Tibial artery (tissue), 4 donors: ENCODE measurements at regions not wholly inside any gene's neighbourhood (a gene's known extent, or its start where the extent isn't known, plus 50 kb on each side); places are given as distances from the start of the nearest gene placed in this dataset.

ENCODE experiments used
- DNase-seq, 2 donors: peaks; one replicate each; pipeline ENCODE4 v3.0.0-alpha.2; 2019
- H3K27ac ChIP-seq, 2 donors: fragments of 200-600 bp; sonication (generic) in 1 of 2; 1 replicate in 1 of 2; 2 replicates in 1 of 2; pipeline ENCODE4 v1.5.1; 2018 to 2019; ENCODE audit warnings: mild to moderate bottlenecking in 1 of 2
- H3K27me3 ChIP-seq, 2 donors: fragments of 200-600 bp; sonication (generic) in 1 of 2; one replicate each; pipeline versions ENCODE4 v1.5.1 to v1.6.0; 2016 to 2019
- H3K36me3 ChIP-seq, 3 donors: fragments of 200-600 bp; sonication (generic) in 2 of 3; one replicate each; pipeline ENCODE4 v1.5.1; 2016 to 2019; ENCODE audit warnings: mild to moderate bottlenecking in 2 of 3
- H3K4me1 ChIP-seq, 4 donors: fragments of 200-600 bp; sonication (generic) in 2 of 4; 1 replicate in 3 of 4; 2 replicates in 1 of 4; pipeline ENCODE4 v1.5.1; 2016 to 2019
- H3K4me3 ChIP-seq, 2 donors: fragments of 200-600 bp; sonication (generic) in 1 of 2; 1 replicate in 1 of 2; 2 replicates in 1 of 2; pipeline ENCODE4 v1.5.1; 2018 to 2019; ENCODE audit warnings: mild to moderate bottlenecking in 2 of 2
- H3K9me3 ChIP-seq, 3 donors: fragments of 200-600 bp; sonication (generic) in 1 of 3; one replicate each; pipeline ENCODE4 v1.5.1; 2016 to 2019
- CTCF ChIP-seq, 2 experiments: fragments of 200-600 bp in 1 of 2; fragments of 450-650 bp in 1 of 2; IDR thresholded peaks; one replicate each; pipeline ENCODE4 v1.5.1; 2017 to 2019; ENCODE audit warnings: antibody characterized with exemption in 2 of 2, mild to moderate bottlenecking in 1 of 2, moderate library complexity in 1 of 2
- intact Hi-C: fragments of 100-400 bp; cut with DNase I; formaldehyde crosslinking; loops from one replicate; pipeline ENCODE4 v1.15.0; 2023; ENCODE audit warnings: low total_unique reads

GRCh38 chr14:44271637-44272036 is 235.4 kb downstream of the FSCB start:
- Histone ChIP-seq H3K36me3 (no peaks in the 10 kb centered on the region), H3K4me3 (no peak overlapping the region), H3K27ac (no peak overlapping the region), H3K27me3 (no peaks in the 10 kb centered on the region), H3K4me1 (no peaks in the 10 kb centered on the region), H3K9me3 (no peaks in the 10 kb centered on the region)
- no peak for TF ChIP-seq CTCF (IDR thresholded peaks at IDR 0.05)
- intact Hi-C loops: no loop called here
- no peak for DNase-seq

- DNase-seq: no peak
- H3K36me3 ChIP-seq: no peaks in the 10 kb centered on the region
- intact Hi-C loops: no loop called here
- TF ChIP-seq CTCF (IDR thresholded peaks at IDR 0.05): no peak
- H3K27me3 ChIP-seq: no peaks in the 10 kb centered on the region
- no peaks in the 10 kb centered on the region for H3K9me3 ChIP-seq
- no peak overlapping the region for H3K27ac ChIP-seq
- H3K4me3 ChIP-seq: no peak overlapping the region
- H3K4me1 ChIP-seq: no peaks in the 10 kb centered on the region
These were observed 236.1 kb downstream of the FSCB start for GRCh38 chr14:44271006-44271405.

GRCh38 chr14:44265246-44265645 is 241.8 kb downstream of the FSCB start:
- no peak overlapping the region for H3K27ac ChIP-seq
- DNase-seq: no peak
- no peaks in the 10 kb centered on the region for H3K9me3 ChIP-seq
- no peak for TF ChIP-seq CTCF (IDR thresholded peaks at IDR 0.05)
- no peaks in the 10 kb centered on the region for H3K36me3 ChIP-seq
- H3K4me3 ChIP-seq: no peak overlapping the region
- no peaks in the 10 kb centered on the region for H3K4me1 ChIP-seq
- intact Hi-C loops: no loop called here
- H3K27me3 ChIP-seq: no peaks in the 10 kb centered on the region

- Histone ChIP-seq H3K27ac (no peak overlapping the region), H3K4me3 (no peak overlapping the region), H3K4me1 (no peaks in the 10 kb centered on the region), H3K27me3 (no peaks in the 10 kb centered on the region), H3K9me3 (peaks cover 0 to 5% (median 0%) of the 10 kb centered on the region in 3 donors), H3K36me3 (no peaks in the 10 kb centered on the region)
- intact Hi-C loops: no loop called here
- TF ChIP-seq CTCF (IDR thresholded peaks at IDR 0.05): no peak
- no peak for DNase-seq
These were observed 291.4 kb downstream of the FSCB start for GRCh38 chr14:44215660-44216059.

GRCh38 chr14:44211718-44212117 is 295.4 kb downstream of the FSCB start:
- Histone ChIP-seq H3K4me3 (no peak overlapping the region), H3K36me3 (no peaks in the 10 kb centered on the region), H3K27ac (no peak overlapping the region), H3K4me1 (no peaks in the 10 kb centered on the region), H3K27me3 (no peaks in the 10 kb centered on the region), H3K9me3 (no peaks in the 10 kb centered on the region)
- no peak for TF ChIP-seq CTCF (IDR thresholded peaks at IDR 0.05)
- intact Hi-C loops: no loop called here
- DNase-seq: no peak
